Endothelial cell of umbilical vein (primary cell): ENCODE measurements at regions not wholly inside any gene's neighbourhood (a gene's known extent, or its start where the extent isn't known, plus 50 kb on each side); places are given as distances from the start of the nearest gene placed in this dataset.

Experiments
- BruUV-seq: library from RNA; stranded (reverse); fragments of 400-500 nt; replicated peaks from 2 replicates; lab custom pipeline; 2021; lab: Mats Ljungman, UMichigan
- CTCF ChIA-PET: fragments of 300-600, 350-600 bp; sonication (Branson Sonifier 250); formaldehyde crosslinking; loops from one replicate; lab custom pipeline; 2021; ENCODE audit warnings: antibody characterized with exemption, inconsistent platforms; lab: Charles Lee
- POLR2A ChIA-PET: fragments of 300-600, 350-600 bp; sonication (Branson Sonifier 250); formaldehyde crosslinking; loops from one replicate; lab custom pipeline; 2021; ENCODE audit warnings: antibody characterized with exemption, inconsistent platforms; lab: Charles Lee
- DNase-seq: peaks from one replicate; pipeline ENCODE4 v3.0.0-alpha.2; 2011; ENCODE audit warnings: low read depth, low spot score
- FAIRE-seq: peaks from 2 replicates; lab custom pipeline; 2011; peaks lifted over from hg19 to GRCh38; lab: Jason Lieb, UNC
- H2AFZ ChIP-seq: 2 replicates; pipeline ENCODE4 v1.6.0; 2012; ENCODE audit warnings: low read depth, low read length, control low read depth, inconsistent platforms
- H3K27ac ChIP-seq: 2 replicates; pipeline ENCODE4 v1.5.1; 2011; ENCODE audit warnings: low read depth, mild to moderate bottlenecking, control low read depth, low read length, moderate library complexity; ENCODE audit not compliant: insufficient read depth
- H3K27me3 ChIP-seq, 2 experiments: 2 replicates each; pipeline versions ENCODE4 v1.6.0 to v1.6.1; 2011; ENCODE audit warnings: low read length in 2 of 2, mixed read lengths in 1 of 2; ENCODE audit not compliant: control insufficient read depth in 2 of 2, insufficient read depth in 2 of 2
- H3K36me3 ChIP-seq, 2 experiments: 2 replicates in 1 of 2; 3 replicates in 1 of 2; pipeline ENCODE4 v1.5.1; 2011; ENCODE audit warnings: low read length in 2 of 2, mild to moderate bottlenecking in 1 of 2, moderate library complexity in 1 of 2; ENCODE audit not compliant: control insufficient read depth in 2 of 2, insufficient read depth in 2 of 2; ENCODE audit errors: extremely low read depth in 1 of 2
- H3K4me1 ChIP-seq: 3 replicates; pipeline ENCODE4 v1.5.1; 2011; ENCODE audit warnings: mild to moderate bottlenecking, low read length; ENCODE audit not compliant: control insufficient read depth, insufficient read depth; ENCODE audit errors: extremely low read depth
- H3K4me2 ChIP-seq: 2 replicates; pipeline ENCODE4 v1.6.1; 2011; ENCODE audit warnings: low read length, control low read depth, mixed read lengths; ENCODE audit not compliant: insufficient read depth
- H3K4me3 ChIP-seq, 3 experiments: fragments of 200-600 bp in 1 of 3; sonication (generic), shearing (Covaris generic) in 1 of 3; replicated peaks in 1 of 3; 2 replicates each; pipeline ENCODE4 v1.5.1; 2011 to 2016; ENCODE audit warnings: control low read depth in 3 of 3, low read length in 3 of 3, mild to moderate bottlenecking in 2 of 3, inconsistent platforms in 1 of 3, low read depth in 1 of 3, moderate library complexity in 1 of 3; ENCODE audit not compliant: insufficient read depth in 1 of 3
- H3K79me2 ChIP-seq: 2 replicates; pipeline ENCODE4 v1.6.0; 2012; ENCODE audit warnings: low read length, inconsistent platforms; ENCODE audit not compliant: control insufficient read depth, insufficient read depth
- H3K9ac ChIP-seq: replicated peaks from 2 replicates; pipeline ENCODE3; 2011; ENCODE audit warnings: low read length, control low read depth; ENCODE audit not compliant: insufficient read depth; ENCODE audit errors: extremely low read depth
- H3K9me1 ChIP-seq: replicated peaks from 3 replicates; pipeline ENCODE4 v1.6.0; 2011; ENCODE audit warnings: mild to moderate bottlenecking, low read length; ENCODE audit not compliant: control insufficient read depth, insufficient read depth; ENCODE audit errors: extremely low read depth
- H3K9me3 ChIP-seq: replicated peaks from 2 replicates; pipeline ENCODE4 v1.5.1; 2012; ENCODE audit warnings: low read length, inconsistent platforms; ENCODE audit not compliant: control insufficient read depth, insufficient read depth
- H4K20me1 ChIP-seq: replicated peaks from 2 replicates; pipeline ENCODE3; 2011; ENCODE audit warnings: mild to moderate bottlenecking, low read length; ENCODE audit not compliant: control insufficient read depth, insufficient read depth; ENCODE audit errors: extremely low read depth
- EZH2 ChIP-seq: IDR thresholded peaks from 2 replicates; pipeline ENCODE4 v1.6.1; 2012; ENCODE audit warnings: borderline replicate concordance, low read depth, mild to moderate bottlenecking, moderate library complexity, low read length, inconsistent platforms; ENCODE audit not compliant: severe bottlenecking
- FOS ChIP-seq: IDR thresholded peaks from 2 replicates; pipeline ENCODE4 v1.6.1; 2011; ENCODE audit warnings: mild to moderate bottlenecking, low read length, moderate library complexity, borderline replicate concordance; ENCODE audit not compliant: insufficient read depth
- GATA2 ChIP-seq: IDR thresholded peaks from 2 replicates; pipeline ENCODE4 v1.7.0; 2011; ENCODE audit warnings: low read depth, mild to moderate bottlenecking, moderate library complexity, mixed read lengths, low read length; ENCODE audit not compliant: insufficient read length, insufficient read depth
- JUN ChIP-seq: IDR thresholded peaks from 2 replicates; pipeline ENCODE4 v1.6.1; 2011; ENCODE audit warnings: borderline replicate concordance, low read depth; ENCODE audit not compliant: insufficient read length, insufficient read depth
- MYC ChIP-seq: IDR thresholded peaks from one replicate; pipeline ENCODE4 v1.6.1; 2011; ENCODE audit warnings: mild to moderate bottlenecking, low read depth, low read length
- POLR2A ChIP-seq: IDR thresholded peaks from 2 replicates; pipeline ENCODE4 v1.6.1; 2012; ENCODE audit warnings: low read depth, mild to moderate bottlenecking, control low read depth, low read length
- POLR2AphosphoS5 ChIP-seq: IDR thresholded peaks from 2 replicates; pipeline ENCODE4 v1.6.1; 2012; ENCODE audit warnings: low read depth, mild to moderate bottlenecking, control low read depth, low read length, moderate library complexity; ENCODE audit not compliant: insufficient read depth
- dilution Hi-C: fragments of 300-500 bp; cut with MboI; formaldehyde crosslinking; loops from one replicate; pipeline ENCODE4 v1.15.0; 2019; ENCODE audit warnings: low sequenced_read_pairs; ENCODE audit not compliant: extremely low pct_ligation_motif_present
- intact Hi-C: fragments of 100-400 bp; cut with micrococcal nuclease; formaldehyde crosslinking; loops from one replicate; pipeline ENCODE4 v1.10.0; 2022
- TF ChIP-seq, protein P1 (sequence below): IDR thresholded peaks from 2 replicates; pipeline ENCODE4 v1.6.1; 2011; ENCODE audit not compliant: insufficient read depth, insufficient read length
- TF ChIP-seq, protein P2 (sequence below), 2 donors: IDR thresholded peaks; 1 replicate in 1 of 2; 2 replicates in 1 of 2; pipeline ENCODE4 v1.5.1; 2011; ENCODE audit warnings: low read length in 2 of 2, mild to moderate bottlenecking in 2 of 2, moderate library complexity in 2 of 2, control low read depth in 1 of 2, inconsistent platforms in 1 of 2, low read depth in 1 of 2; ENCODE audit not compliant: insufficient read depth in 1 of 2; ENCODE audit errors: extremely low read depth in 1 of 2

DNA sequence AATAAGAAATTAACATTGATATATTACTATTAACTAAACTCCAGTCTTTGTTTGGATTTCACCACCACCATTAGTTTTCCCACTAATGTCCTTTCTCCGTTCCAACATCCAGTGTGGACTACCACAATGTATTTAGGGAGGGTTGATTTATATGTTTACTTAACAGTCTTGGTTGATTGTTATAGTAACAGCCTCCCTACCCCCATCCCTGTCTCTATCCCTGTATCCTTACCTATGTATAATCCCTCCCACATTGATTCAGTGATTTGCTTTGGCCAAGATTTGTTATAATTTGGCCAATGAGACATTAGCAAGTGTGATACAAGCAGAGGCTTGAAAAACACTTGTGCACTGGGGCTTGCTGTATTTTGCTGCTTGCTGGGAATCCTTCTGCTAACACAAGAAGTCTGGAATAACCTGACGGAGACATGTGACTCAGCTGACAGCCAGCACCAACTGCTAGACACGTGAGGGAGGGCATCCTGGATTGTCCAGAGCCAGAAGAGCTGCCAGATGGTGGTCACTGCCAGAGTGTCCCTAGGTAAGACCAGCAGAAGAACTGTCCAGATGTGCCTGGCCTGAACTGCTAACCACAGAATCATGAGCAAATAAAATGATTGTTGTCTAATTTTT lies 51.2 kb upstream of the TCF7 start:
- FAIRE-seq, result no peak

More for the DNA sequence above, 51.2 kb upstream of the TCF7 start:
- H3K27me3 ChIP-seq, result peaks cover 1 to 4% of the 10 kb centered on the region in 2 experiments
- DNase-seq, result no peak
- H3K9ac ChIP-seq, result no peak overlapping the region
- no peak for TF ChIP-seq POLR2A
- TF ChIP-seq, protein P1, sequence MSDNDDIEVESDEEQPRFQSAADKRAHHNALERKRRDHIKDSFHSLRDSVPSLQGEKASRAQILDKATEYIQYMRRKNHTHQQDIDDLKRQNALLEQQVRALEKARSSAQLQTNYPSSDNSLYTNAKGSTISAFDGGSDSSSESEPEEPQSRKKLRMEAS, result no peak
- no peak for TF ChIP-seq MYC
- TF ChIP-seq, protein P2, sequence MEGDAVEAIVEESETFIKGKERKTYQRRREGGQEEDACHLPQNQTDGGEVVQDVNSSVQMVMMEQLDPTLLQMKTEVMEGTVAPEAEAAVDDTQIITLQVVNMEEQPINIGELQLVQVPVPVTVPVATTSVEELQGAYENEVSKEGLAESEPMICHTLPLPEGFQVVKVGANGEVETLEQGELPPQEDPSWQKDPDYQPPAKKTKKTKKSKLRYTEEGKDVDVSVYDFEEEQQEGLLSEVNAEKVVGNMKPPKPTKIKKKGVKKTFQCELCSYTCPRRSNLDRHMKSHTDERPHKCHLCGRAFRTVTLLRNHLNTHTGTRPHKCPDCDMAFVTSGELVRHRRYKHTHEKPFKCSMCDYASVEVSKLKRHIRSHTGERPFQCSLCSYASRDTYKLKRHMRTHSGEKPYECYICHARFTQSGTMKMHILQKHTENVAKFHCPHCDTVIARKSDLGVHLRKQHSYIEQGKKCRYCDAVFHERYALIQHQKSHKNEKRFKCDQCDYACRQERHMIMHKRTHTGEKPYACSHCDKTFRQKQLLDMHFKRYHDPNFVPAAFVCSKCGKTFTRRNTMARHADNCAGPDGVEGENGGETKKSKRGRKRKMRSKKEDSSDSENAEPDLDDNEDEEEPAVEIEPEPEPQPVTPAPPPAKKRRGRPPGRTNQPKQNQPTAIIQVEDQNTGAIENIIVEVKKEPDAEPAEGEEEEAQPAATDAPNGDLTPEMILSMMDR (IDR thresholded peaks at IDR 0.05; ENCODE audit: extremely low read depth in 1 of 2, insufficient read depth in 1 of 2, low read depth in 1 of 2, low read length in 2 of 2), result no peak
- TF ChIP-seq GATA2, result no peak
- no peak for TF ChIP-seq POLR2AphosphoS5
- TF ChIP-seq FOS, result no peak
- no peak for TF ChIP-seq EZH2
- TF ChIP-seq JUN, result no peak
- intact Hi-C loops, result no loop called here
- no peaks in the 10 kb centered on the region for H3K9me1 ChIP-seq
- no peaks in the 10 kb centered on the region for H3K4me1 ChIP-seq
- no peak overlapping the region for H3K4me2 ChIP-seq
- ChIA-PET CTCF (interaction anchor here (6.3 kb wide), 1 partner anchor 24 kb away, joined by 42 read pairs; no protein-coding TSS in a partner anchor), POLR2A (interaction anchor here (0.6 kb wide), 1 partner anchor 10 kb away, joined by 3 read pairs; no protein-coding TSS in a partner anchor)
- no peaks in the 10 kb centered on the region for H4K20me1 ChIP-seq
- no peaks in the 10 kb centered on the region for H3K79me2 ChIP-seq
- BruUV-seq, result no TSS peak
- no peak overlapping the region for H3K27ac ChIP-seq
- H3K4me3 ChIP-seq, result no peak overlapping the region
- dilution Hi-C loops, result no loop called here
- no peak overlapping the region for H2AFZ ChIP-seq
- H3K36me3 ChIP-seq, result no peaks in the 10 kb centered on the region
- no peaks in the 10 kb centered on the region for H3K9me3 ChIP-seq
